ENCODE measurements at regions not wholly inside any gene's neighbourhood (a gene's known extent, or its start where the extent isn't known, plus 50 kb on each side); places are given as distances from the start of the nearest gene placed in this dataset.

DNA sequence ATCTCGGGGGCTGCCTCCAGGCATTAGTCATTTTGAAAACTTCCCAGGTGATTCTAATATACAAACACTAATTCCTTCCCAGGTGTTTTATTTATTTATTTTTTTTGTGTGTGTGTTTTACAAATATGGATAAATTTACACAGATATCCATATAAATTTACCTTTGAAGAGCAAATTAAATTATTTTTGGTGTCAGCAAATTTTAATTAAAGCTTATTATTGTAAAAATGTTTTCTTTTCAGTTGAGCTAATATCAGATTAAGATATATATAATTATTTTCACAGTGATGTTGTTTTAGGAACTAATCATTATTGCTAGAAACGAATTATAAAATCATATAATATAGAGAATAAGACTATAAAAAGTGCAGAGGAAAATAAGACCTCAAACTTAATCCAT, 62.0 kb upstream of the FREM3 start:
- TF ChIP-seq, protein P1, sequence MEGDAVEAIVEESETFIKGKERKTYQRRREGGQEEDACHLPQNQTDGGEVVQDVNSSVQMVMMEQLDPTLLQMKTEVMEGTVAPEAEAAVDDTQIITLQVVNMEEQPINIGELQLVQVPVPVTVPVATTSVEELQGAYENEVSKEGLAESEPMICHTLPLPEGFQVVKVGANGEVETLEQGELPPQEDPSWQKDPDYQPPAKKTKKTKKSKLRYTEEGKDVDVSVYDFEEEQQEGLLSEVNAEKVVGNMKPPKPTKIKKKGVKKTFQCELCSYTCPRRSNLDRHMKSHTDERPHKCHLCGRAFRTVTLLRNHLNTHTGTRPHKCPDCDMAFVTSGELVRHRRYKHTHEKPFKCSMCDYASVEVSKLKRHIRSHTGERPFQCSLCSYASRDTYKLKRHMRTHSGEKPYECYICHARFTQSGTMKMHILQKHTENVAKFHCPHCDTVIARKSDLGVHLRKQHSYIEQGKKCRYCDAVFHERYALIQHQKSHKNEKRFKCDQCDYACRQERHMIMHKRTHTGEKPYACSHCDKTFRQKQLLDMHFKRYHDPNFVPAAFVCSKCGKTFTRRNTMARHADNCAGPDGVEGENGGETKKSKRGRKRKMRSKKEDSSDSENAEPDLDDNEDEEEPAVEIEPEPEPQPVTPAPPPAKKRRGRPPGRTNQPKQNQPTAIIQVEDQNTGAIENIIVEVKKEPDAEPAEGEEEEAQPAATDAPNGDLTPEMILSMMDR (IDR thresholded peaks at IDR 0.05; ENCODE audit: unreplicated experiment), result no peak
- Mint-ChIP-seq H3K27me3 (ENCODE audit: unreplicated experiment) (no peaks in the 10 kb centered on the region), H3K36me3 (ENCODE audit: low read depth, unreplicated experiment) (no peaks in the 10 kb centered on the region), H3K4me3 (ENCODE audit: unreplicated experiment) (no peak overlapping the region), H3K9me3 (ENCODE audit: unreplicated experiment) (no peaks in the 10 kb centered on the region), H3K4me1 (ENCODE audit: unreplicated experiment) (no peaks in the 10 kb centered on the region), H3K27ac (ENCODE audit: unreplicated experiment) (no peak overlapping the region)
- no peak for DNase-seq (ENCODE audit: low spot score)

Data from endothelial cell (in vitro differentiated cells).